ENCODE measurements at regions not wholly inside any gene's neighbourhood (a gene's known extent, or its start where the extent isn't known, plus 50 kb on each side); places are given as distances from the start of the nearest gene placed in this dataset.

- peak; percentile 85 for DNase-seq
Measured at GRCh38 chr6:157756708-157757429, 66.2 kb upstream of the SNX9 start.

- no peak for DNase-seq
Measured at GRCh38 chr6:157757430-157758403, 65.3 kb upstream of the SNX9 start.

- DNase-seq, result no peak
Measured at GRCh38 chr6:157758516-157759023, 64.5 kb upstream of the SNX9 start.

GRCh38 chr6:157759028-157759427 is 64.0 kb upstream of the SNX9 start:
- no peak for DNase-seq

- DNase-seq, result no peak
Measured at GRCh38 chr6:157760137-157760536, 62.9 kb upstream of the SNX9 start.

GRCh38 chr6:157760589-157761330 is 62.3 kb upstream of the SNX9 start:
- peak; percentile 91 for DNase-seq

GRCh38 chr6:157761331-157761921 is 61.6 kb upstream of the SNX9 start:
- DNase-seq, result peak; percentile 75

GRCh38 chr6:157761926-157762325 is 61.1 kb upstream of the SNX9 start:
- no peak for DNase-seq

GRCh38 chr6:157762636-157763035 is 60.4 kb upstream of the SNX9 start:
- peak; percentile 21 for DNase-seq

- peak; percentile 74 for DNase-seq
Measured at GRCh38 chr6:157763129-157763903, 59.7 kb upstream of the SNX9 start.

GRCh38 chr6:157763904-157764177 is 59.2 kb upstream of the SNX9 start:
- no peak for DNase-seq

- DNase-seq, result peak; percentile 100
Measured at GRCh38 chr6:157764178-157765068, 58.6 kb upstream of the SNX9 start.

GRCh38 chr6:157766901-157767774 is 55.9 kb upstream of the SNX9 start:
- DNase-seq, result peak; percentile 24

- DNase-seq, result no peak
Measured at GRCh38 chr6:157767775-157768156, 55.3 kb upstream of the SNX9 start.

GRCh38 chr6:157768304-157768703 is 54.7 kb upstream of the SNX9 start:
- no peak for DNase-seq

- DNase-seq, result no peak
Measured at GRCh38 chr6:157768863-157769551, 54.0 kb upstream of the SNX9 start.

GRCh38 chr6:157769776-157770426 is 53.1 kb upstream of the SNX9 start:
- no peak for DNase-seq

GRCh38 chr6:157770946-157771345 is 52.1 kb upstream of the SNX9 start:
- DNase-seq, result peak; percentile 66

All from fibroblast of skin of scalp (primary cell).